GM12874 (cell line): ENCODE measurements at regions not wholly inside any gene's neighbourhood (a gene's known extent, or its start where the extent isn't known, plus 50 kb on each side); places are given as distances from the start of the nearest gene placed in this dataset.

Source experiments
- CTCF ChIP-seq: IDR thresholded peaks from 2 replicates; pipeline ENCODE4 v1.5.1; 2011; ENCODE audit warnings: low read depth, mild to moderate bottlenecking, control low read depth, low read length, moderate library complexity; ENCODE audit not compliant: insufficient read depth

- no peak for TF ChIP-seq CTCF
Measured at GRCh38 chr18:57965246-57965645, 78.8 kb upstream of the NEDD4L start.

GRCh38 chr18:57961876-57962505 lies 82.0 kb upstream of the NEDD4L start:
- TF ChIP-seq CTCF = no peak

- no peak for TF ChIP-seq CTCF
Measured at GRCh38 chr18:57961411-57961810, 82.6 kb upstream of the NEDD4L start.

- peak; percentile 49 for TF ChIP-seq CTCF
Measured at GRCh38 chr18:57959278-57959677, 84.7 kb upstream of the NEDD4L start.

- no peak for TF ChIP-seq CTCF
Measured at GRCh38 chr18:57957210-57957609, 86.8 kb upstream of the NEDD4L start.

GRCh38 chr18:57956491-57956890 lies 87.5 kb upstream of the NEDD4L start:
- TF ChIP-seq CTCF = no peak

- no peak for TF ChIP-seq CTCF
Measured at GRCh38 chr18:57954935-57955334, 89.1 kb upstream of the NEDD4L start.

GRCh38 chr18:57953883-57954282 lies 90.1 kb upstream of the NEDD4L start:
- no peak for TF ChIP-seq CTCF
